ENCODE measurements at regions not wholly inside any gene's neighbourhood (a gene's known extent, or its start where the extent isn't known, plus 50 kb on each side); places are given as distances from the start of the nearest gene placed in this dataset.
"Not testable (repeated sequence)": the region's sequence is repeated elsewhere in the genome, so short reads cannot be mapped to it uniquely, and the experiment has no call there.

DNA sequence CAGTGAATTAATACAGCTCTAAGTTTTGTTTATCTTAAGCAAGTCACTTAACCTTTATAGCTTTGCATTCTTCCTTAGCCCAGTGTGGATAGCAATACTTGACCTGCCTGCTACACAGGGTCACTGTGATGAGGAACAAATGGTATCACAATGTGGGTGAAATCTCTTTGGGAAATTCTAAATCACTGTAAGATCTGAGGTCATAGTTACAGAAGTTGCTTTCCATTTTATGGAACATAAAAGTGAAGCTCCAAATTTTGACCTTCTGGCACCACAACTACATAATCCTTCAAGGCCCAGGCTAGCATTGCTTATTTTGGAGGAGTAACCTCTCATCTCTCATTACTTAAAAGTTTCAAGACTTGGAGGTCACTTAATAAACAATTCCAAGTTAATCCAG lies 227.7 kb downstream of the USP46 start:
- DNase-seq (ENCODE audit: low read depth): no peak
- TF ChIP-seq, protein P1, sequence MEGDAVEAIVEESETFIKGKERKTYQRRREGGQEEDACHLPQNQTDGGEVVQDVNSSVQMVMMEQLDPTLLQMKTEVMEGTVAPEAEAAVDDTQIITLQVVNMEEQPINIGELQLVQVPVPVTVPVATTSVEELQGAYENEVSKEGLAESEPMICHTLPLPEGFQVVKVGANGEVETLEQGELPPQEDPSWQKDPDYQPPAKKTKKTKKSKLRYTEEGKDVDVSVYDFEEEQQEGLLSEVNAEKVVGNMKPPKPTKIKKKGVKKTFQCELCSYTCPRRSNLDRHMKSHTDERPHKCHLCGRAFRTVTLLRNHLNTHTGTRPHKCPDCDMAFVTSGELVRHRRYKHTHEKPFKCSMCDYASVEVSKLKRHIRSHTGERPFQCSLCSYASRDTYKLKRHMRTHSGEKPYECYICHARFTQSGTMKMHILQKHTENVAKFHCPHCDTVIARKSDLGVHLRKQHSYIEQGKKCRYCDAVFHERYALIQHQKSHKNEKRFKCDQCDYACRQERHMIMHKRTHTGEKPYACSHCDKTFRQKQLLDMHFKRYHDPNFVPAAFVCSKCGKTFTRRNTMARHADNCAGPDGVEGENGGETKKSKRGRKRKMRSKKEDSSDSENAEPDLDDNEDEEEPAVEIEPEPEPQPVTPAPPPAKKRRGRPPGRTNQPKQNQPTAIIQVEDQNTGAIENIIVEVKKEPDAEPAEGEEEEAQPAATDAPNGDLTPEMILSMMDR (IDR thresholded peaks at IDR 0.05; ENCODE audit: low read depth, low read length, missing control alignments): no peak
- H3K4me3 ChIP-seq (ENCODE audit: low read depth, low read length): no peak overlapping the region

DNA sequence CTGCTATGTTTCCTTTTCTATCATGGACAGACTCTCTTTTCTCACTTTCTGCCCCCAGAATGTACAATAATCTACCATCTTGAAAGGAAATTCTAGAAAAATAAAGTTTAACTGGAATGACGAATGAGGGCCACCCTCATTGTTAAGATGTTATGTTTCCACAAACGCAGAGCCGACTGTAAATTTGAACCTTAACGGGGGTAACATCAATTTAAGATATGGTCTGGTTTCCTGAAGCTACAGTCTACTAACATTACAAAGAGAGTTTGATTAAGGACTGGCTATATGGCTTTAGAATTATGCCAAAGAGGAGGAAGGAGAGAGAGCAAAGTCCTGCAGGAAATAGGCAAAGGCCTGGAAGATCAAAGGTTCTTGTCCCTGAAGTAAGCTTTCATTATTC lies 227.2 kb downstream of the USP46 start:
- no peak for DNase-seq (ENCODE audit: low read depth)
- TF ChIP-seq, protein P1 (IDR thresholded peaks at IDR 0.05; ENCODE audit: low read depth, low read length, missing control alignments): no peak
- H3K4me3 ChIP-seq (ENCODE audit: low read depth, low read length): no peak overlapping the region

DNA sequence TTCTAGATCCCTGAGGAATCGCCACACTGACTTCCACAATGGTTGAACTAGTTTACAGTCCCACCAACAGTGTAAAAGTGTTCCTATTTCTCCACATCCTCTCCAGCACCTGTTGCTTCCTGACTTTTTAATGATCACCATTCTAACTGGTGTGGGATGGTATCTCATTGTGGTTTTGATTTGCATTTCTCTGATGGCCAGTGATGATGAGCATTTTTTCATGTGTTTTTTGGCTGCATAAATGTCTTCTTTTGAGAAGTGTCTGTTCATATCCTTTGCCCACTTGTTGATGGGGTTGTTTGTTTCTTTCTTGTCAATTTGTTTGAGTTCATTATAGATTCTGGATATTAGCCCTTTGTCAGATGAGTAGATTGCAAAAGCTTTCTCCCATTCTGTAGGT lies 216.6 kb downstream of the USP46 start:
- H3K4me3 ChIP-seq (ENCODE audit: low read depth, low read length); DNase-seq (ENCODE audit: low read depth): not testable (repeated sequence)

DNA sequence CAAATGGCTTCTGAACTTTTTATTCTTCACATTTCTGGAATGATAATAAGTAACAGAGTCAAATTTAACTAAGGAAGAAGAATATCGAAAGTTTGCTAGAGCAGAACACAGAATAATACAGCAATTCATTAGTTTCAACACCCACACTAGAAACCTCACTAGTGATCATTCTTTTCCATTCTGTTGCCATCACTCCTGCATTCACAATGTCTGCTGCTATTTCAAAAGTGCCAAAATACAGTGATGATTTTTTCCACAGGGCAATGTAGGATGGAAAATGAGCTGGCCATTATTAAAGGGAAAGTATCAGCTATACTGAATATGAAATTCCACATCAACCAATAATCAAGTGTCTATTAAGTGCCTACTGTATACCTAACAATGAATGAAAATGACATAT lies 186.7 kb downstream of the USP46 start:
- H3K4me3 ChIP-seq (ENCODE audit: low read depth, low read length): no peak overlapping the region
- TF ChIP-seq, protein P1 (IDR thresholded peaks at IDR 0.05; ENCODE audit: low read depth, low read length, missing control alignments): no peak
- DNase-seq (ENCODE audit: low read depth): no peak

DNA sequence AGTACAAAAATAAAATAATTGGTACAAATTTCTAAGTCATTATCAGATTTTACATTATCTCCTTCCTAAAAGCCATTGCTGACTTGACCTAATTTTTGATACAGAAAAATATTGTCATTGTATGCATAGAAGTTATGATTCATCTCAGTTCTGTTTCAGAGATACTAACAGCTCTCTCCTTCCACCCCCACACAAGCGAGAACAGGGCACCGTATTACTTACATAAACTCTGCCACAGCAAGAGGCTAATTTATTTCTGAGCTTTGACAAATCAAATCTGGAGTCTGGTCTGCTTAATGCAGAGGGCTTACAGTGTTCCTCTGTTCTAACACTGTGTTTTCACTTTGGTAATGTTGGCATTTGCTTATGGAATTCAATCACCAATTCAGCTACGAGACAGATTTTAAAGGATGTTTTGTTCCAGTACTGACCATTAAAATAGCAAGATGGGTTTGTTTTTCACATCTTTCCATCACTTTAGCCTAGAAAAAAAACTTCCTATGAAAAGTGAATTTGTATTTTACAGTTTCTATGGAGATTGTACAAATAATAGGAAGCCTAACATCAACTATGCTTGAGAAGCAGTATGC lies 181.8 kb downstream of the USP46 start:
- no peak for DNase-seq (ENCODE audit: low read depth)
- TF ChIP-seq, protein P1 (IDR thresholded peaks at IDR 0.05; ENCODE audit: low read depth, low read length, missing control alignments): no peak

DNA sequence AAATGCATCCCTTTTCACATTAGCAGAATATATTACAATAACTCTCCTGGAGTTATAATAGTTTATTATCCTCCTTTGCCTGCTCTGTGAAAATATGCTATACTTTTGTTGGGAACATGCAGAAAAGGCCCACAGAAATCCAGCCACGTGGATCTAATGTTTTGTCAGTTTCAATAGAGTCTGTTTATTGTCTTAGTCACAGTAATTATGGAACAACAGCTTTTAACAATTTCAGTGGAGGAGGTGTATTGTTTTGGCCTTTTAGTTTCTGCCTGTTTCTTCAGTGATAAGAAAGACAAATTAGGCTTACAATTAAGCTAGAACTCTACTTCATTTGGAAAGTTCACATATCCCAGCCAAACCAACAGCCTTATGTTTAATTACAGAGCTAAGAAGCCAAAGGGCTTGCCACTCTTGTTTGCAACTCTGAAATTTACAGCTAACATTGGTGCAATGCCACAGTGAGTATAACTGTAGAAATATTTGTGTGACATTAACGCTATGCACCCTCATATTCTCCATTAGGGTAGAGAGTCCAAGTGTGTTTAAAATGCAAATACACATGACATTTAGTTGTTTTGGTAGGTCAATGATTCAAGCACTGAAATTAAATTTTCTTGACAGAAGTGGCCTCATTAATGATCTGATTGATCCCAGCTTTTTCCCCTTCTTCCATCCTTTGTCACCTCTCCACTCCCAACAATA lies 175.8 kb downstream of the USP46 start:
- no peak for DNase-seq (ENCODE audit: low read depth)
- TF ChIP-seq, protein P1 (IDR thresholded peaks at IDR 0.05; ENCODE audit: low read depth, low read length, missing control alignments): no peak
- H3K4me3 ChIP-seq (ENCODE audit: low read depth, low read length): no peak overlapping the region

More for the DNA sequence above, 181.8 kb downstream of the USP46 start:
- H3K4me3 ChIP-seq (ENCODE audit: low read depth, low read length): no peak overlapping the region

DNA sequence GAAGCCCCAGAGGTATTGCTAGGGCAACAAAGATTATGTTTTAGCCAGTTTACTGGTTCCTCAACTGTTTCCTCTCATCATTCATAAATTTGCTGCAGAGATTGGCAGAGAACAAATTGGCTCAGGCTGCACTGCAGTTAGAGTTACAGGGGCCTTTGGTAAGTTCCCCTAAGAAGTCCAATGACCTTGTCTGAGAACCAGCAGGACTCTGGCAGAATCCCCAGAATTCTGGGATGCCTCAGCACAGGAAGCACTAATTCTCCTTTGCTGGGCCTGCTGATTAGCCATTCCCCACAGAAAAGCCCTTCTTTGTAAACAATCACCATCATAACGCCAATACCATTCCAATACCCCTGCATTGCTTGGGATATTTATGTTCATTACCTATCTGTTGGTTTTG lies 151.3 kb downstream of the USP46 start:
- H3K4me3 ChIP-seq (ENCODE audit: low read depth, low read length): no peak overlapping the region
- no peak for DNase-seq (ENCODE audit: low read depth)
- TF ChIP-seq, protein P1 (IDR thresholded peaks at IDR 0.05; ENCODE audit: low read depth, low read length, missing control alignments): no peak
